ENCODE measurements at regions not wholly inside any gene's neighbourhood (a gene's known extent, or its start where the extent isn't known, plus 50 kb on each side); places are given as distances from the start of the nearest gene placed in this dataset.

GRCh38 chr2:108092886-108093285 is 106.6 kb downstream of the SLC5A7 start:
- no peak for TF ChIP-seq CTCF (IDR thresholded peaks at IDR 0.05)
- no peak for TF ChIP-seq POLR2AphosphoS5 (IDR thresholded peaks at IDR 0.05)
- no peak for TF ChIP-seq POLR2A (IDR thresholded peaks at IDR 0.05)
